OCI-LY3 (cell line): ENCODE measurements at regions not wholly inside any gene's neighbourhood (a gene's known extent, or its start where the extent isn't known, plus 50 kb on each side); places are given as distances from the start of the nearest gene placed in this dataset.

Source experiments
- H2AFZ ChIP-seq: fragments of 200-600, 300-600 bp; shearing (Covaris generic); 2 replicates; pipeline ENCODE4 v1.6.0; 2014; ENCODE audit warnings: antibody characterized with exemption, low read depth, low read length
- H3K27ac ChIP-seq: fragments of 200-600, 300-600 bp; sonication (generic); 2 replicates; pipeline ENCODE4 v1.5.1; 2014; ENCODE audit warnings: mild to moderate bottlenecking, low read length, moderate library complexity, mixed read lengths
- H3K27me3 ChIP-seq: fragments of 200-600, 300-600 bp; sonication (generic); 2 replicates; pipeline ENCODE4 v1.6.1; 2014; ENCODE audit warnings: low read depth, low read length, mixed read lengths
- H3K36me3 ChIP-seq: fragments of 200-600, 300-600 bp; sonication (generic); replicated peaks from 2 replicates; pipeline ENCODE3; 2014; ENCODE audit warnings: low read depth, low read length, mixed read lengths
- H3K4me1 ChIP-seq: fragments of 300-600, 200-600 bp; sonication (generic); 2 replicates; pipeline ENCODE4 v1.6.1; 2014; ENCODE audit warnings: low read length, mixed read lengths
- H3K4me2 ChIP-seq: fragments of 200-600, 300-600 bp; sonication (generic); 2 replicates; pipeline ENCODE4 v1.6.1; 2014; ENCODE audit warnings: low read length, mixed read lengths
- H3K4me3 ChIP-seq: fragments of 300-600, 200-600 bp; sonication (generic); 2 replicates; pipeline ENCODE4 v1.5.1; 2014; ENCODE audit warnings: antibody characterized with exemption, mild to moderate bottlenecking, low read length, moderate library complexity
- H3K79me2 ChIP-seq: fragments of 300-600, 200-600 bp; shearing (Covaris generic); 2 replicates; pipeline ENCODE4 v1.6.1; 2014; ENCODE audit warnings: mild to moderate bottlenecking, low read length, mixed read lengths
- H3K9ac ChIP-seq: fragments of 300-600, 200-600 bp; shearing (Covaris generic); 2 replicates; pipeline ENCODE4 v1.6.0; 2014; ENCODE audit warnings: mild to moderate bottlenecking, low read length, moderate library complexity
- H3K9me3 ChIP-seq: fragments of 200-600, 300-600 bp; shearing (Covaris generic); 2 replicates; pipeline ENCODE4 v1.6.1; 2014; ENCODE audit warnings: low read length, mixed read lengths; ENCODE audit not compliant: insufficient read depth
- H4K20me1 ChIP-seq: fragments of 200-600, 300-600 bp; sonication (generic); 2 replicates; pipeline ENCODE4 v1.6.1; 2016; ENCODE audit warnings: low read length, mixed read lengths; ENCODE audit not compliant: insufficient read depth
- EZH2phosphoT487 ChIP-seq: fragments of 200-600 bp; shearing (Covaris generic); IDR thresholded peaks from 2 replicates; pipeline ENCODE4 v1.6.1; 2018; ENCODE audit warnings: antibody characterized with exemption, mixed run types, low read depth
- TF ChIP-seq, protein P1 (sequence below): fragments of 200-600, 300-600 bp; sonication (generic); IDR thresholded peaks from 2 replicates; pipeline ENCODE4 v1.5.1; 2014; ENCODE audit warnings: antibody characterized with exemption, low read length, low read depth

DNA sequence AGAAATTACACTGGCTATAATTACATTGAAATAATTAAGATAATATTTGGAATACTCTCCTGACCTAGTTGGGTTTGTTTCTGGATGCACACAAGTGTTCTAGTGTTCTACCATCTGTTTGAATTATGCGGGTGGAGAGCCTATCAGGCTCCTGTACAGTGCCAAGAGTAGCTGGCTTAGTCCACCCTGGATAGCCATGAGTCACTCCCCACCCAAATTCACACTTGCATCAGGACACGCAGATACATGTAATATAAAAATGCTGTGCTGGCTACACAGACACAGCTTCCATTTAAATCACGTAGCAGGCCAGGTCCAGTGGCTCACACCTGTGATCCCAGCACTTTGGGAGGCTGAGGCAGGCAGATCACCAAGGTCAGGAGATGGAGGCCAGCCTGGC lies 686.2 kb upstream of the SLC35B3 start:
- H3K9ac ChIP-seq: no peak overlapping the region
- no peak for TF ChIP-seq EZH2phosphoT487
- TF ChIP-seq, protein P1, sequence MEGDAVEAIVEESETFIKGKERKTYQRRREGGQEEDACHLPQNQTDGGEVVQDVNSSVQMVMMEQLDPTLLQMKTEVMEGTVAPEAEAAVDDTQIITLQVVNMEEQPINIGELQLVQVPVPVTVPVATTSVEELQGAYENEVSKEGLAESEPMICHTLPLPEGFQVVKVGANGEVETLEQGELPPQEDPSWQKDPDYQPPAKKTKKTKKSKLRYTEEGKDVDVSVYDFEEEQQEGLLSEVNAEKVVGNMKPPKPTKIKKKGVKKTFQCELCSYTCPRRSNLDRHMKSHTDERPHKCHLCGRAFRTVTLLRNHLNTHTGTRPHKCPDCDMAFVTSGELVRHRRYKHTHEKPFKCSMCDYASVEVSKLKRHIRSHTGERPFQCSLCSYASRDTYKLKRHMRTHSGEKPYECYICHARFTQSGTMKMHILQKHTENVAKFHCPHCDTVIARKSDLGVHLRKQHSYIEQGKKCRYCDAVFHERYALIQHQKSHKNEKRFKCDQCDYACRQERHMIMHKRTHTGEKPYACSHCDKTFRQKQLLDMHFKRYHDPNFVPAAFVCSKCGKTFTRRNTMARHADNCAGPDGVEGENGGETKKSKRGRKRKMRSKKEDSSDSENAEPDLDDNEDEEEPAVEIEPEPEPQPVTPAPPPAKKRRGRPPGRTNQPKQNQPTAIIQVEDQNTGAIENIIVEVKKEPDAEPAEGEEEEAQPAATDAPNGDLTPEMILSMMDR: no peak
- H3K79me2 ChIP-seq: no peaks in the 10 kb centered on the region
- H3K27me3 ChIP-seq: no peaks in the 10 kb centered on the region
- H3K4me2 ChIP-seq: no peak overlapping the region
- no peaks in the 10 kb centered on the region for H3K36me3 ChIP-seq
- no peak overlapping the region for H3K4me3 ChIP-seq
- no peak overlapping the region for H3K27ac ChIP-seq
- H3K9me3 ChIP-seq: no peaks in the 10 kb centered on the region
- H2AFZ ChIP-seq: no peak overlapping the region
- H4K20me1 ChIP-seq: no peaks in the 10 kb centered on the region
- H3K4me1 ChIP-seq: no peaks in the 10 kb centered on the region

DNA sequence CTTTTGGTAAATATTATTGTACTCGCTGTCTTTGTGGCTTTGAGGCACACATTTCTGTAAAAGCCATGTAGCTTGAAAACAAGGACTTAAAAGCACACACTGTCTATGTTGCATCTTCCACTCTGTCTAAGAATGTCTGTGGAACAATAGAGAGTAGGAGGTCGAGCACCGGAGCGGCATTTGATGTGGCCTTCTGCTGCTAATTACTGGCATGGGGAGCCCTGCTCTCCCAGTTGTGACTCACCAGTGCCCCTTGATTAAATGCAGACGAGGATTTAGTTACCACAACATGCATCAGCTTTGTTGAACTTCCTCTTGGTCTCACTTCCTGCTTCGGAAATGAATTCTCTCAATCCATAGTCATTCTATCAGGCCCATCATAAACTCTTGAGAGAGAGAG lies 680.7 kb upstream of the SLC35B3 start:
- Histone ChIP-seq H3K4me3 (no peak overlapping the region), H3K27ac (no peak overlapping the region), H3K9me3 (no peaks in the 10 kb centered on the region), H2AFZ (no peak overlapping the region), H3K27me3 (no peaks in the 10 kb centered on the region), H3K9ac (no peak overlapping the region), H4K20me1 (no peaks in the 10 kb centered on the region), H3K4me1 (peaks cover 13% of the 10 kb centered on the region), H3K36me3 (no peaks in the 10 kb centered on the region), H3K4me2 (0 out of 2 replicates have a peak overlapping the region, but pooled peaks have one; percentile 20), H3K79me2 (no peaks in the 10 kb centered on the region)
- no peak for TF ChIP-seq EZH2phosphoT487
- TF ChIP-seq, protein P1: no peak

DNA sequence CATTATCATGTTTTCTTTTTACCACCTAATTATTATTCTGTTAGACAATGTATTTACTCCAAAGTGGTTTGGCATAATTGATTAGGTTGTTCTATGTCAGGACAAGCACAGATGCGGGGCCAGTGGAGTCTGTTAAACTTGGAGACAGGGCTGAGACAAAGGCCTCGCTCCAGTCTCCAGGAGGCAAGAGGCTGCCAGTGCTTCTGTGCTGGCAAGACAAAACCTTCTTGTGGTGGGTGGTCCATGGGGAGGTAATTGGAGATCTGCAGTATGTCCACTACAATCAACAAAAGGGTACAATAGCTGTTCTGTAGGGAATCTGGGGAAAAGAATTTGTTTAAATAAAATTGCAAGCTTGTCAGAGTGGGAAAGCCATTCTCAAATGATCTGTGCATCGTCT lies 677.2 kb upstream of the SLC35B3 start:
- no peaks in the 10 kb centered on the region for H4K20me1 ChIP-seq
- no peaks in the 10 kb centered on the region for H3K27me3 ChIP-seq
- no peak overlapping the region for H3K27ac ChIP-seq
- H3K4me2 ChIP-seq: no peak overlapping the region
- H3K36me3 ChIP-seq: no peaks in the 10 kb centered on the region
- no peak overlapping the region for H3K4me3 ChIP-seq
- no peaks in the 10 kb centered on the region for H3K79me2 ChIP-seq
- TF ChIP-seq EZH2phosphoT487: no peak
- TF ChIP-seq, protein P1: no peak
- peaks cover 13% of the 10 kb centered on the region for H3K4me1 ChIP-seq
- no peak overlapping the region for H3K9ac ChIP-seq
- no peak overlapping the region for H2AFZ ChIP-seq
- no peaks in the 10 kb centered on the region for H3K9me3 ChIP-seq

DNA sequence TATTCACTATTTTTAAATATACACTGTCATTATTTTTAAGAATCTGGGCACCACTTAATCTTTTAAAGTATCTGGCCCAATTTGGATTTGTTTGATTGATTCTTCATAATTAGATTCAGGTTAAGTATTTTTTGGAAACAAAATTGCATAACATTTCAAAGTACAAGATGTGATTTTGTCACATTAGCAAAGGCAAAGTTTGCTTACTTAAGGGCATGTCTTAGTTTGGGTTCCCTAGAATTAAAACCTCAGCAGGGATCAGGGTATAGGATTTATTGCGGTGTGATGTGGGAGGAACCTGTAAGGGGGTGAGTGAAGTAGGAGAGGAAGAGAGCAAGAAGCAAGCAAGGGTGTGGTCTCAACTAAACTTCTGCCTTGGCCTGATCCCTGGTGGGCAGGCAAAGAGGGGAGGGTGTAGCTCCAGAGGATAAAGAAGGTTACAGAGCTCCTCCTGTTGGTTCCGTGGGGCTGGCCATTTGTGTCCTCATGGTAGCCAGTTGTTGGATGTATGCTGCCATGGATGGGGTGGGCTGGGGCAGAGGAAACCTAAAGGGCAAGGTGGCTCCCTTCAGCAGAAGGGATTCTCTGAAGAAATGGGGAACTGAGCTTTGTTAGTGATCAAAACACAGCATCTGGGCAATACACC lies 668.7 kb upstream of the SLC35B3 start:
- TF ChIP-seq, protein P1: no peak
- TF ChIP-seq EZH2phosphoT487: no peak
- Histone ChIP-seq H3K36me3 (no peaks in the 10 kb centered on the region), H3K9me3 (no peaks in the 10 kb centered on the region), H3K4me1 (no peaks in the 10 kb centered on the region), H3K4me3 (no peak overlapping the region), H3K27ac (no peak overlapping the region), H4K20me1 (no peaks in the 10 kb centered on the region), H3K4me2 (no peak overlapping the region), H3K9ac (no peak overlapping the region), H3K79me2 (no peaks in the 10 kb centered on the region), H2AFZ (no peak overlapping the region), H3K27me3 (no peaks in the 10 kb centered on the region)
